ENCODE measurements at regions not wholly inside any gene's neighbourhood (a gene's known extent, or its start where the extent isn't known, plus 50 kb on each side); places are given as distances from the start of the nearest gene placed in this dataset.

DNA sequence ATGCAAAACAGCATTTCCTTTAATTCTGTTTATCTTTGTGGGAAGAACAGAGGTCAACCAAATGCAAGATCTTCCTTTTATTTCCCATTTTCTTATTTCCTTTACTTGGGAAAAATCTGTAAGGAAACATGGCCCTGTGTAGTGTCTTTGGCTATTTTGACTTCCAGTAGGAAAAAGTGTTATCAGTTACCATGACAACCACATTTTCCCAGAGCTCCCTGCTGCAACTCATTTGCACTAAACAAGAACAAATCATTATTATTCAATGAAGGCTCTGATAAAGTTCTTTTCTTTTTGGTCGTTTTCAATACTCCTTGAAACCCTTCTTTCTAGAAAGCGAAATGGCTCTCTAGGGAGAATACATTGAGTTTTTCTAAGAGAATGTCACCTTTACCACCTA is 117.2 kb upstream of the DDX53 start:
- 55 to 67% methylated on average over 2 of the region's 2 CpGs for WGBS, 2 donors

GRCh38 chrX:22889819-22890218 is 109.9 kb upstream of the DDX53 start:
- intact Hi-C loops (cut with DNase I; ENCODE audit: low total_unique reads): no loop called here
- H3K27ac ChIP-seq: no peak overlapping the region
- no peak for TF ChIP-seq CTCF (IDR thresholded peaks at IDR 0.05)
- TF ChIP-seq POLR2A (IDR thresholded peaks at IDR 0.05): no peak
- H3K9me3 ChIP-seq: no peaks in the 10 kb centered on the region
- DNase-seq: no peak
- H3K4me3 ChIP-seq: no peak overlapping the region
- no peaks in the 10 kb centered on the region for H3K4me1 ChIP-seq
- no peaks in the 10 kb centered on the region for H3K36me3 ChIP-seq (ENCODE audit: low read depth, missing control alignments)
- WGBS, 2 donors: 71 to 72% methylated on average over 3 of the region's 3 CpGs
- H3K27me3 ChIP-seq: no peaks in the 10 kb centered on the region

More for the DNA sequence above, 117.2 kb upstream of the DDX53 start:
- no peak for DNase-seq
- H3K36me3 ChIP-seq (ENCODE audit: low read depth, missing control alignments): no peaks in the 10 kb centered on the region
- no peaks in the 10 kb centered on the region for H3K9me3 ChIP-seq
- no peak overlapping the region for H3K4me3 ChIP-seq
- H3K27me3 ChIP-seq: no peaks in the 10 kb centered on the region
- no peaks in the 10 kb centered on the region for H3K4me1 ChIP-seq
- intact Hi-C loops (cut with DNase I; ENCODE audit: low total_unique reads): no loop called here
- no peak for TF ChIP-seq POLR2A (IDR thresholded peaks at IDR 0.05)
- TF ChIP-seq CTCF (IDR thresholded peaks at IDR 0.05): no peak
- H3K27ac ChIP-seq: no peak overlapping the region

DNA sequence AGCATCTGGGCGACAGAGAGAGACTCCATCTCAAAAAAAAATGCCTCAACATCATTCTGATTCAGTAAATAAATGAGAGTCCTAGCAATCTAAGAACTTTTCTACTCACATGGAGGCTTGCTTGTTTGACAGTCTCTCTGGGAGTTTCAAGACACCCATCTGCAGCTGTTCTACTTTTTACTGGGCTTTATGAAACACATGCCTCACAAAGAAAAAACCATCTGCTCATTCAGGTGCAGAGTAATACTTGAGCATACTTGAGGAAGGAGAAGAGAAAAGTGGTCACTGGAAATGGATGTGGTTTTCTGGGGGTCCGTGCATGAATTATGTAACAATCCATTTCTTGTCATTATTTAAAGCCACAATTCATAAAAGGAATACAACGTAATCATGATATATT is 87.1 kb upstream of the DDX53 start:
- no peaks in the 10 kb centered on the region for H3K27me3 ChIP-seq
- no peak overlapping the region for H3K27ac ChIP-seq
- no peaks in the 10 kb centered on the region for H3K9me3 ChIP-seq
- DNase-seq: no peak
- H3K4me3 ChIP-seq: no peak overlapping the region
- TF ChIP-seq POLR2A (IDR thresholded peaks at IDR 0.05) (no peak), CTCF (IDR thresholded peaks at IDR 0.05) (no peak)
- H3K4me1 ChIP-seq: no peaks in the 10 kb centered on the region
- WGBS, 2 donors: 45 to 70% methylated on average over 3 of the region's 3 CpGs
- intact Hi-C loops (cut with DNase I; ENCODE audit: low total_unique reads): no loop called here
- no peaks in the 10 kb centered on the region for H3K36me3 ChIP-seq (ENCODE audit: low read depth, missing control alignments)

DNA sequence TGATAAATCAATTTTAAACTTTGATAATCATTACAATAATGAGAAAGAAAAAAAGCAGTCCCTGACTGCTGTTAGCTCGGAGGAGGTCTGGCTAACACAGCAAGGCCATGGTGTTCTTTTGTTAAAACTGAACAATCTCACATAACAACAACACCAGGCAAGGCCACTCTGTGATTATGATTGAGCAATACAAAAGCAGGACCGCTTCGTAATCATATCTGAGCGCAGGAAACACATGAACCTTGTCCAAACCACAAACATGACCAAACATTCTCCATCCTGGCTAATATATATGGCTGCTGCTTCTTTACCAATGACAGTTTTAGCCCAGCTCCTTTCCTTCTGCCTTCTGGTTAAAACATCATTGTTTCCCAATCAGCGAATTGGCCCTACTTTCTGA is 76.8 kb upstream of the DDX53 start:
- peak; percentile 32 for DNase-seq
- intact Hi-C loops (cut with DNase I; ENCODE audit: low total_unique reads): no loop called here
- no peaks in the 10 kb centered on the region for H3K27me3 ChIP-seq
- H3K27ac ChIP-seq: no peak overlapping the region
- H3K4me1 ChIP-seq: no peaks in the 10 kb centered on the region
- H3K4me3 ChIP-seq: no peak overlapping the region
- WGBS, 2 donors: 37% methylated on average over 5 of the region's 5 CpGs
- no peaks in the 10 kb centered on the region for H3K9me3 ChIP-seq
- H3K36me3 ChIP-seq (ENCODE audit: low read depth, missing control alignments): no peaks in the 10 kb centered on the region
- no peak for TF ChIP-seq POLR2A (IDR thresholded peaks at IDR 0.05)
- TF ChIP-seq CTCF (IDR thresholded peaks at IDR 0.05): no peak

DNA sequence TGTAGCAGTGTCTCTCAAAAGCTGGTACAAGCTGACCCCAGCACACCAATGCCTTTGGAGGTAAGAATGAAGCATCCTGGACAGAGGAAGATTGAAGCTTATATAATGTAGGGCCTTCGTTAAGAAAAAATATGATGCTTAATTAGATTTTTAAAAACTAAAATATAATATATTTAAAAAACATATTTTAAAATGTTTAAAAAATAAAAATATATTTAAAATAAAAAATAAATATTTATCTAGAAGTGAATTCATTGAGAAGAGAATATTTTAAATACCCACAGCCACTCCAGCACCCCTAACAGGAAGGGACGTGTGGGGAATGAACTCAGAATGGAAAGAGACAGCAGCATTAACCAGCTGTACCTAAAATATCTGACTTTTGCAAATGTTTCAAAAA is 65.1 kb upstream of the DDX53 start:
- WGBS, 2 donors: 88 to 91% methylated on average over 2 of the region's 2 CpGs

More for the DNA sequence above, 65.1 kb upstream of the DDX53 start:
- TF ChIP-seq CTCF (IDR thresholded peaks at IDR 0.05) (no peak), POLR2A (IDR thresholded peaks at IDR 0.05) (no peak)
- DNase-seq: no peak
- Histone ChIP-seq H3K36me3 (ENCODE audit: low read depth, missing control alignments) (no peaks in the 10 kb centered on the region), H3K9me3 (no peaks in the 10 kb centered on the region), H3K27ac (no peak overlapping the region), H3K4me3 (no peak overlapping the region), H3K4me1 (no peaks in the 10 kb centered on the region), H3K27me3 (no peaks in the 10 kb centered on the region)
- intact Hi-C loops (cut with DNase I; ENCODE audit: low total_unique reads): no loop called here

Measured in testis (tissue), 2 donors.